Stimulated activated CD4-positive, alpha-beta T cell treated with anti-CD3 and anti-CD28 coated beads, Interleukin-1b, Interleukin-23, amount 100 ng/mL, for 1 hour (primary cell): ENCODE measurements at regions not wholly inside any gene's neighbourhood (a gene's known extent, or its start where the extent isn't known, plus 50 kb on each side); places are given as distances from the start of the nearest gene placed in this dataset.
"Not testable (repeated sequence)": the region's sequence is repeated elsewhere in the genome, so short reads cannot be mapped to it uniquely, and the experiment has no call there.

Experiments
- DNase-seq, 2 donors: peaks; one replicate each; pipeline ENCODE4 v3.0.0-alpha.2; 2020; ENCODE audit warnings: low read depth in 2 of 2

GRCh38 chr18:1481577-1481976 is 576.9 kb downstream of the ADCYAP1 start:
- no peak for DNase-seq

- DNase-seq: no peak
Measured at GRCh38 chr18:1483385-1483784, 578.7 kb downstream of the ADCYAP1 start.

GRCh38 chr18:1487457-1487856 is 582.8 kb downstream of the ADCYAP1 start:
- DNase-seq: no peak

GRCh38 chr18:1488394-1488793 is 583.7 kb downstream of the ADCYAP1 start:
- no peak for DNase-seq

GRCh38 chr18:1488957-1489356 is 584.3 kb downstream of the ADCYAP1 start:
- no peak for DNase-seq

GRCh38 chr18:1495387-1495786 is 590.7 kb downstream of the ADCYAP1 start:
- no peak for DNase-seq

GRCh38 chr18:1496096-1496495 is 591.4 kb downstream of the ADCYAP1 start:
- no peak for DNase-seq

- DNase-seq: no peak
Measured at GRCh38 chr18:1498216-1498615, 593.5 kb downstream of the ADCYAP1 start.

GRCh38 chr18:1499265-1499664 is 594.6 kb downstream of the ADCYAP1 start:
- no peak for DNase-seq

- no peak for DNase-seq
Measured at GRCh38 chr18:1503847-1504246, 599.2 kb downstream of the ADCYAP1 start.

GRCh38 chr18:1505856-1506255 is 601.2 kb downstream of the ADCYAP1 start:
- no peak for DNase-seq

- no peak for DNase-seq
Measured at GRCh38 chr18:1510542-1511179, 606.0 kb downstream of the ADCYAP1 start.

- no peak for DNase-seq
Measured at GRCh38 chr18:1511619-1512311, 607.1 kb downstream of the ADCYAP1 start.

GRCh38 chr18:1513519-1513918 is 608.8 kb downstream of the ADCYAP1 start:
- DNase-seq: no peak

- DNase-seq: not testable (repeated sequence)
Measured at GRCh38 chr18:1521588-1522248, 617.0 kb downstream of the ADCYAP1 start.

GRCh38 chr18:1522249-1522615 is 617.6 kb downstream of the ADCYAP1 start:
- DNase-seq: no peak

GRCh38 chr18:1526991-1527390 is 622.3 kb downstream of the ADCYAP1 start:
- DNase-seq: no peak

GRCh38 chr18:1527805-1528204 is 623.1 kb downstream of the ADCYAP1 start:
- DNase-seq: no peak

- no peak for DNase-seq
Measured at GRCh38 chr18:1528447-1528846, 623.8 kb downstream of the ADCYAP1 start.

GRCh38 chr18:1528964-1529509 is 624.4 kb downstream of the ADCYAP1 start:
- no peak for DNase-seq

- no peak for DNase-seq
Measured at GRCh38 chr18:1530650-1531049, 626.0 kb downstream of the ADCYAP1 start.

- no peak for DNase-seq
Measured at GRCh38 chr18:1539276-1539675, 634.6 kb downstream of the ADCYAP1 start.

- no peak for DNase-seq
Measured at GRCh38 chr18:1541478-1541877, 636.8 kb downstream of the ADCYAP1 start.
